ENCODE measurements at regions not wholly inside any gene's neighbourhood (a gene's known extent, or its start where the extent isn't known, plus 50 kb on each side); places are given as distances from the start of the nearest gene placed in this dataset.

- TF ChIP-seq CTCF (IDR thresholded peaks at IDR 0.05), result no peak
- no peak for TF ChIP-seq EZH2 (IDR thresholded peaks at IDR 0.05)
These were observed 499.6 kb upstream of the LRRN3 start for GRCh38 chr7:110591341-110591740.

Data from neural progenitor cell (in vitro differentiated cells).